GM19455 (cell line): ENCODE measurements at regions not wholly inside any gene's neighbourhood (a gene's known extent, or its start where the extent isn't known, plus 50 kb on each side); places are given as distances from the start of the nearest gene placed in this dataset.
"Not testable (repeated sequence)": the region's sequence is repeated elsewhere in the genome, so short reads cannot be mapped to it uniquely, and the experiment has no call there.

Source experiments
- ATAC-seq: cut with Tn5 transposase; IDR thresholded peaks from one replicate; pipeline ENCODE4 v1.9.1; 2021; ENCODE audit not compliant: unreplicated experiment

GRCh38 chr18:8882632-8883408 lies 177.5 kb downstream of the MTCL1 start:
- no peak for ATAC-seq

GRCh38 chr18:8883409-8883668 lies 178.0 kb downstream of the MTCL1 start:
- no peak for ATAC-seq

GRCh38 chr18:8887877-8888276 lies 182.5 kb downstream of the MTCL1 start:
- not testable (repeated sequence) for ATAC-seq

GRCh38 chr18:8889489-8889888 lies 184.1 kb downstream of the MTCL1 start:
- no peak for ATAC-seq

- ATAC-seq: not testable (repeated sequence)
Measured at GRCh38 chr18:8890503-8890902, 185.1 kb downstream of the MTCL1 start.

- ATAC-seq: no peak
Measured at GRCh38 chr18:8890957-8891464, 185.7 kb downstream of the MTCL1 start.

GRCh38 chr18:8893221-8893620 lies 187.9 kb downstream of the MTCL1 start:
- ATAC-seq: no peak

- ATAC-seq: no peak
Measured at GRCh38 chr18:8893628-8894231, 188.4 kb downstream of the MTCL1 start.

GRCh38 chr18:8894823-8895222 lies 189.5 kb downstream of the MTCL1 start:
- no peak for ATAC-seq

- ATAC-seq: no peak
Measured at GRCh38 chr18:8895341-8895740, 190.0 kb downstream of the MTCL1 start.

- ATAC-seq: no peak
Measured at GRCh38 chr18:8895987-8896619, 190.7 kb downstream of the MTCL1 start.

- ATAC-seq: no peak
Measured at GRCh38 chr18:8899000-8899399, 193.6 kb downstream of the MTCL1 start.

- no peak for ATAC-seq
Measured at GRCh38 chr18:8900552-8900951, 195.2 kb downstream of the MTCL1 start.

- ATAC-seq: no peak
Measured at GRCh38 chr18:8901019-8901418, 195.7 kb downstream of the MTCL1 start.

- ATAC-seq: no peak
Measured at GRCh38 chr18:8904316-8904715, 198.2 kb upstream of the NDUFV2 start.

- no peak for ATAC-seq
Measured at GRCh38 chr18:8908792-8909510, 193.5 kb upstream of the NDUFV2 start.

GRCh38 chr18:8910186-8910822 lies 192.2 kb upstream of the NDUFV2 start:
- no peak for ATAC-seq

GRCh38 chr18:8910843-8911242 lies 191.7 kb upstream of the NDUFV2 start:
- ATAC-seq: no peak

- ATAC-seq: no peak
Measured at GRCh38 chr18:8911408-8912340, 190.8 kb upstream of the NDUFV2 start.
